ENCODE measurements at regions not wholly inside any gene's neighbourhood (a gene's known extent, or its start where the extent isn't known, plus 50 kb on each side); places are given as distances from the start of the nearest gene placed in this dataset.

- no peak for DNase-seq
- Mint-ChIP-seq H3K27me3 (no peaks in the 10 kb centered on the region), H3K27ac (no peak overlapping the region), H3K4me1 (no peaks in the 10 kb centered on the region), H3K9me3 (ENCODE audit: insufficient read depth) (peaks cover 4% of the 10 kb centered on the region), H3K4me3 (no peak overlapping the region)
- Histone ChIP-seq H3K79me2 (ENCODE audit: control insufficient read depth, insufficient read depth, low read length) (no peaks in the 10 kb centered on the region), H3K27me3 (replicated peaks in 1 of 4; ENCODE audit: control extremely low read depth in 1 of 4, control insufficient read depth in 3 of 4, insufficient read depth in 4 of 4, low read length in 3 of 4) (no peaks in the 10 kb centered on the region), H3K9me3 (ENCODE audit: control extremely low read depth in 1 of 3, control insufficient read depth in 2 of 3, insufficient read depth in 1 of 3, low read length in 2 of 3) (peaks cover 0 to 15% (median 0%) of the 10 kb centered on the region in 3 donors), H3K4me3 (ENCODE audit: control extremely low read depth in 1 of 5, extremely low read depth in 1 of 5, insufficient read depth in 1 of 5, low read depth in 2 of 5, low read length in 4 of 5) (no peak overlapping the region), H3K27ac (ENCODE audit: low read length in 2 of 2) (no peak overlapping the region), H3K4me1 (ENCODE audit: control insufficient read depth in 2 of 2, insufficient read depth in 2 of 2, low read length in 2 of 2) (no peaks in the 10 kb centered on the region), H4K20me1 (ENCODE audit: control insufficient read depth, insufficient read depth, low read length, poor library complexity, severe bottlenecking) (no peaks in the 10 kb centered on the region), H3K36me3 (replicated peaks in 1 of 2; ENCODE audit: control extremely low read depth in 1 of 2, control insufficient read depth in 1 of 2, extremely low read depth in 1 of 2, insufficient read depth in 2 of 2, low read length in 1 of 2) (no peaks in the 10 kb centered on the region), H3K9ac (ENCODE audit: low read length) (no peak overlapping the region), H2AFZ (ENCODE audit: insufficient read depth, low read depth, low read length, poor library complexity, severe bottlenecking) (no peak overlapping the region), H3K4me2 (replicated peaks; ENCODE audit: low read depth, low read length, poor library complexity, severe bottlenecking) (no peak overlapping the region)
- 95% methylated on average over 19 of the region's 21 CpGs for WGBS (ENCODE audit: insufficient coverage)
- CTCF ChIA-PET: no interaction called here
- intact Hi-C loops (cut with micrococcal nuclease): no loop called here
- ATAC-seq (ENCODE audit: low read depth): no peak
- TF ChIP-seq CTCF (IDR thresholded peaks at IDR 0.05): no peak
- TF ChIP-seq EZH2 (IDR thresholded peaks at IDR 0.05; ENCODE audit: borderline replicate concordance, insufficient read depth, low read depth, low read length, poor library complexity, severe bottlenecking): no peak
- POLR2A ChIA-PET: no interaction called here
Observed at GRCh38 chr5:4866817-4867216, 273.3 kb upstream of the ADAMTS16 start.

GRCh38 chr5:4868140-4868735, 271.9 kb upstream of the ADAMTS16 start:
- ATAC-seq (ENCODE audit: low read depth): no peak
- H3K27me3 Mint-ChIP-seq: no peaks in the 10 kb centered on the region
- ChIA-PET POLR2A (no interaction called here), CTCF (interaction anchor here (0.6 kb wide), 1 partner anchor 28 kb away, joined by 4 read pairs; no protein-coding TSS in a partner anchor)
- H3K36me3 ChIP-seq (replicated peaks in 1 of 2; ENCODE audit: control extremely low read depth in 1 of 2, control insufficient read depth in 1 of 2, extremely low read depth in 1 of 2, insufficient read depth in 2 of 2, low read length in 1 of 2): no peaks in the 10 kb centered on the region
- no peaks in the 10 kb centered on the region for H4K20me1 ChIP-seq (ENCODE audit: control insufficient read depth, insufficient read depth, low read length, poor library complexity, severe bottlenecking)
- peaks cover 0 to 15% (median 0%) of the 10 kb centered on the region in 3 donors for H3K9me3 ChIP-seq (ENCODE audit: control extremely low read depth in 1 of 3, control insufficient read depth in 2 of 3, insufficient read depth in 1 of 3, low read length in 2 of 3)
- H3K4me1 ChIP-seq (ENCODE audit: control insufficient read depth in 2 of 2, insufficient read depth in 2 of 2, low read length in 2 of 2): no peaks in the 10 kb centered on the region
- TF ChIP-seq CTCF (IDR thresholded peaks at IDR 0.05) (peak; percentile 71), EZH2 (IDR thresholded peaks at IDR 0.05; ENCODE audit: borderline replicate concordance, insufficient read depth, low read depth, low read length, poor library complexity, severe bottlenecking) (no peak)
- no peak overlapping the region for H3K27ac ChIP-seq (ENCODE audit: low read length in 2 of 2)
- H3K27me3 ChIP-seq (replicated peaks in 1 of 4; ENCODE audit: control extremely low read depth in 1 of 4, control insufficient read depth in 3 of 4, insufficient read depth in 4 of 4, low read length in 3 of 4): no peaks in the 10 kb centered on the region
- intact Hi-C loops (cut with micrococcal nuclease): no loop called here
- no peaks in the 10 kb centered on the region for H3K4me1 Mint-ChIP-seq
- DNase-seq: peak; percentile 9
- no peak overlapping the region for H3K4me2 ChIP-seq (replicated peaks; ENCODE audit: low read depth, low read length, poor library complexity, severe bottlenecking)
- no peak overlapping the region for H3K4me3 ChIP-seq (ENCODE audit: control extremely low read depth in 1 of 5, extremely low read depth in 1 of 5, insufficient read depth in 1 of 5, low read depth in 2 of 5, low read length in 4 of 5)
- WGBS (ENCODE audit: insufficient coverage): 16% methylated on average over 3 of the region's 9 CpGs
- H3K4me3 Mint-ChIP-seq: no peak overlapping the region
- no peak overlapping the region for H2AFZ ChIP-seq (ENCODE audit: insufficient read depth, low read depth, low read length, poor library complexity, severe bottlenecking)
- no peak overlapping the region for H3K27ac Mint-ChIP-seq
- no peak overlapping the region for H3K9ac ChIP-seq (ENCODE audit: low read length)
- H3K79me2 ChIP-seq (ENCODE audit: control insufficient read depth, insufficient read depth, low read length): no peaks in the 10 kb centered on the region
- peaks cover 4% of the 10 kb centered on the region for H3K9me3 Mint-ChIP-seq (ENCODE audit: insufficient read depth)
